Stimulated activated CD4-positive, alpha-beta T cell treated with anti-CD3 and anti-CD28 coated beads, Interleukin-4, amount 100 ng/mL, for 24 hours (primary cell): ENCODE measurements at regions not wholly inside any gene's neighbourhood (a gene's known extent, or its start where the extent isn't known, plus 50 kb on each side); places are given as distances from the start of the nearest gene placed in this dataset.
"Not testable (repeated sequence)": the region's sequence is repeated elsewhere in the genome, so short reads cannot be mapped to it uniquely, and the experiment has no call there.

ENCODE experiments used
- DNase-seq: peaks from one replicate; pipeline ENCODE4 v3.0.0-alpha.2; 2020

DNA sequence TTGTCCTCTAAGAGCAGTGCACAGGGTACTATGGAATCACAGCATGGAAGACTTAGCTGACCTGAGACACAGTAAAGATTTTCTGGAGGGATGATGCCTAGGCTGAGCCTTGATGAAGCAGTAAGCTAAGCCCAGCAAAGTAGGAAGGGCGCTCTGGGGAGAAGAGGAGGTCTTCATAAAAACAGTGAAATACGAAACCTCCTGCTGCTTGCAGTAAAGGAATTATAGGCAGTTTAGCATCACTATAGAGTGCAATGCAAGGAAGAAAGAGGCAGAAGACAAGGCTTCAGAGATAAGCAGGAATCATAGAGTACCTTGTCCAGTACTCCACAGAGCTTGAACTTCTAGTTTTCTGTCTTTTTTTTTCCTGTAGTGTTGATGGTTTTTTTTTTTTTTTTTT, 555.7 kb upstream of the CADM1 start:
- no peak for DNase-seq

- no peak for DNase-seq
Observed at GRCh38 chr11:116057000-116057399, 552.8 kb upstream of the CADM1 start.

DNA sequence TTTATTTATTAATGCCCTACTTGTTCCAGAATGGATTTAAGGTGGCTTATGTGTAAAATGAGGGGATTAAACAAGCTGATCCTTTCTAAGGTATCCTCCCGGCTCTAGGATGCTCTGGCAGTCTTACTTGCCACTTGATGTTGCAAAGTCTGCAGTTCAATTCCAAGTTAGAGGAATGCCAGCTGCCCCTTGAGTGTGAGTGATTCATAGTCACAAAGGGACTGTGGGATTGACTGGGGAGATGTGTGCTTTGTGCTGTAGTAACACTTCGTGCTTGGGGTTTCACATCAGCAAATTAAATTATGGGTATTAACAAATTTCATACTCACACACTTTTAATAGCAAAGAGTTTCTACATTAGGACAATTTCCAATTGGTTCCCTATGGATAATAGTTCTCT, 550.8 kb upstream of the CADM1 start:
- no peak for DNase-seq

- DNase-seq, result no peak
Observed at GRCh38 chr11:116053548-116053919, 549.3 kb upstream of the CADM1 start.

- no peak for DNase-seq
Observed at GRCh38 chr11:116052603-116053547, 548.7 kb upstream of the CADM1 start.

- DNase-seq, result no peak
Observed at GRCh38 chr11:116051494-116051893, 547.3 kb upstream of the CADM1 start.

DNA sequence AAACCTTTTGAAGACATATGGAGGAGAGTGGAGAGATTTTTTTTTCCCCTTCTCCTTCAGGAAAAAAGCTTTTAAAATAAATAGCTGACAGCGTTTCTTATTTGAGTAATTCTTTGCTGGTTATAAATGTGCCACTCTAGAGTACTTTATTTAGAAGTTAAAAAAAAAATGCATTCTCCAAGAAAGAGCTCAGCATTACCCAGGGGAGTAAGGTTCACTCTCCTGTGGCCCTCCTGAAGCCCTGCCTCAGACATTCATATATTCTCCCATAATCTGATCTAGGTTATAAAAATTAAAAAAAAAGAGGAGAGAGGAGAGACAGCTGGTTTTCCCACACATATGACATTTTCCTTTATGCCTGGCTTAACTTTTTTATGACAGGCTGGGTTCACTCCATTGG, 545.2 kb upstream of the CADM1 start:
- DNase-seq, result no peak

DNA sequence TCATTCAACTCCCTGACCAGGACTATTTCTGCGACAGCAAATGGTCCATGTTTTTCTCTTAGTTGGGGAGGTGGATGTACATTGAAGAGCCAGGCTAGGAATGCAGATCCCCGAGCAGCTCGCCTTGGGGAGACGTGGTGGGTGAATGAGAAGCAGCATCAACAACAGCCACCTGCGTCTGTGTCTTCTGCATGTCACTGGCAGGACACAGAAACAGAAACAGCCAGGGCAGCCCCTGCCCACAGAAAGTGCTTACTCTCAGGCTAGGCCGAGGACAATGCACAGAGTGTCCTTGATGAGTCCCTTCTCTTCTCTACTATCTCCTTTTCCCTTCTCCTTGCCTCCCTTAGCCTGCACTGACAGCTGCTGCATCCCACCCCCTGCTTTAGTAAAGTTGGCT, 541.9 kb upstream of the CADM1 start:
- no peak for DNase-seq

DNA sequence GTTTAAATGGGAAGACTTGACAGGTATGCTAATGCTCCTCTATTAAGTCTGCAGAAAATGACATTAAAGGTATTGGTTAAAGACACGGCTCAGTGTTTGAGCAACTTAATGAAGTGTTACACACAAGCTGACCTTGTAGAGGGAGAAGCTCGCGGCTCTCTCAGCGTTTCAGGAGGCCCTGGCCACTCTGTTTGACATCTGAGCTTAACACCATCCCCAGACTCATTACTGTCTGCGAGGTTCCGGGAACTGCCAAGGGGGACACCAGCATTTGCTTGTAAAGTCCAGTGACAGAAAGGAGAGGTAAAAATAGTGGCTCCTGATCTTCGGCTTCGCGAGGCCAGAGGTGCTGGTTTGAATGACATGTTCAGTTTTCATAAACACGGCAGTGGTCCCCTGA, 540.7 kb upstream of the CADM1 start:
- DNase-seq, result no peak

DNA sequence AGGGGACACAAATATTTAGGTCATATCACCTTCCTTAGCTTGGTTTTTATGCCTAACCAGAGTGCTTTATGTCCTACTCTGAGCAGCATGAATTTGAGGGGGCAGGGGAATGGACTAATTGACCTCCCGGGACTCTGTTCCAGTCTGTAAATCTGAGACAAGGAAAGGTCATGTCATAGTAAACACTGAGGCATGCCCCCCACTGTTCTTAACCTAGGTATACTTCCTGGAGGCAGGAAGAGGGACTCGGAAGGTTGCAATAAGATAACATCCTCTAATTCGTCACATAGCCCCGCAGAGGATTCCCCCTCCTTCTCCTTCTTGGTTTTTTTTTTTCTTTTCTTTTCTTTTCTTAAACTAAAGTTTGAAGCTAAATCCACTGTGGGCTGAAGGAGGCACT, 540.3 kb upstream of the CADM1 start:
- DNase-seq, result no peak

GRCh38 chr11:116043857-116044256, 539.6 kb upstream of the CADM1 start:
- no peak for DNase-seq

DNA sequence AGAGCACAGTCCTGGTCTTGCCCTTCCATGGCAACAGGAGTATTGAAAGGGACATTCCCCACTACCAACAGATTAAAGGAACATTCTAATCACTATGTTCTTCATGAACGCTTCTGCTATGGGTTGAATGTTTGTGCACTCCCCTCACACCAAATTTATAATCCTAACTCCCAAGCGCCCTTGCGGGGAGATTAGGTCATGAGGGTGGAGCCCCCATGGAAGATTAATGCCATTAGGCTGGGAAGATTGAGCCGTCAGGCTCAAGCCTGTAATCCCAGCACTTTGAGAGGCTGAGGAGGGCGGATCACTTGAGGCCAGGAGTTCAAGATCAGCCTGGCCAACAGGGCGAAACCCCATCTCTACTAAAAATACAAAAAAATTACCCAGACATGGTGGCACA, 538.8 kb upstream of the CADM1 start:
- not testable (repeated sequence) for DNase-seq

DNA sequence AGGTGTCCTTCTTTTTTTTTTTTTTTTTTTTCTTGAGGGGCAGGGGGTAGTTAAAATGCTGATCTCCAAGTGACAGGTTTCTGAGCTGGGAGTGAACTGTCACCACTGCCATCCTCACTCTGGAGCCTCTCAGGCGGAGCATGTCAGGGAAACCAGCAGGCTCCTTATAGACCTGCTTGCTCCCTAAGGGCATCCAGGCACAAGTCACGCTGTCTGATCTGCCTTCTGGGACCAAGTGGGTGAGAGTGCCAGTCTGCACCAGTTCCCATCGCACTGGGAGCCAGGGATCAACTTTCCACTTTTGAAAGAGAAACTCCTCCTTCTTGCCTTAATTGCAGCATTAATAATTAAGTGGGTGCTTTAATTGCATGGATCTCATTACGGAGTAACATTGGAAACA, 537.9 kb upstream of the CADM1 start:
- DNase-seq, result no peak

GRCh38 chr11:116037861-116038260, 533.6 kb upstream of the CADM1 start:
- DNase-seq, result no peak

DNA sequence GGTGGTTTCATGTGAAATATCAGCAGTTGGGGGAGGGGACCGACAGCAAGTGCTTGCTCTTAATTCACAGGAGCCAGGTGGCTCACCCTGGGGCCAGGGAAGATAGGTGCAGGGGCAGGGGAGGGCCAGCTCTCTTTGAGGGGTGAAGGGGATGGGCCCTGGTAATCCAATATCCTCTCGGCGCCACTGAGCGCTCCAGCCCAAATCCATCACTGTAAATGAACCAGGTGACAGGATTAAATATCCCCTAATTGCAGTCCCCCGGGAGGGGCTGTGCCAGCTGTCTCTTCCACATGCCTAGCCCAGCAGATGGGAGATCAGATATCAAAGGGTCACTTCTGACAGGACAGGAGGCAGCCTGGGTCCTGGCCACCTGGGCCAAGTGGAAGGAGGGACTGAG, 531.8 kb upstream of the CADM1 start:
- DNase-seq, result no peak

DNA sequence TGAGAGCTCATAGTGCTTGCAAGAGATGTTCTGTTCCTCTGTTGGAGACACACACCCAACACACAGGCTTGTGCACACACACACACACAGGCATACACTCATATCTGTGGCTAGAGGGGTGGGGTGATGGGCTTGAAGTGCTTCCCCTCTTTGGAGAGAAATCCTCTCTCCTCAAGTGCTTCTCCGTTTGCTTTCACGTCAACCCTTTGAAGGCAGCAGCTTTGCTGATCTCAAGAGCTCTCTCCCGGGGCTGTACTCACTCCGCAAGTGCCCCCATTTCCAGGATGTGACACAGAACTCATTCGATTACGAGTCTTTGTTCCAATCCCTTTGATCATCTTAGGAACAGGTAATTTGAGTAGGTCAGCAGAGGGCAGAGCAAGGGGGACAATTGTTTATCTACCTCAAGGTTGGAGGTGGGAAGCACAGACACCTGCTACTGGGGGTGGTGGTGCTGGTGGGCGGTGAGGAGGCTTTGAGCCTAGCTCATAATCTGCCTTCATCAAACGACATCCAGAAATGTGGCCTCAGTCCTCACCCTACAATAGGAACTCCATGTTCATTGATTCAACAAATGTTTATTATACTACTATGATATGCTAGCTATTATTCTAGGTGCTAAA, 529.8 kb upstream of the CADM1 start:
- DNase-seq, result no peak

- DNase-seq, result no peak
Observed at GRCh38 chr11:116030697-116031331, 526.6 kb upstream of the CADM1 start.

DNA sequence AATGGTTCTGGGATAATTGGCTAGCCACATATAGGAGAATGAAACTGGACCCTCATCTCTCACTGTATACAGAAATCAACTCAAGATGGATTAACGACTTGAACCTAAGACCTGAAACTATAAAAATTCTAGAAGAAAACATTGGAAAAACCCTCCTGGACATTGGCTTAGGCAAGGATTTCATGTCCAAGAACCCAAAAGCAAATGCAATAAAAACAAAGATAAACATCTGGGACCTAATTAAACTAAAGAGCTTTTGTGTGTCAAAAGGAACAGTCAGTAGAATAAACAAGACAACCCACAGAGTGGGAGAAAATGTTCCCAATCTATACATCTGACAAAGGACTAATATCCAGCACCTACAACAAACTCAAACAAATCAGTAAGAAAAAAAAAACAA, 524.3 kb upstream of the CADM1 start:
- not testable (repeated sequence) for DNase-seq

DNA sequence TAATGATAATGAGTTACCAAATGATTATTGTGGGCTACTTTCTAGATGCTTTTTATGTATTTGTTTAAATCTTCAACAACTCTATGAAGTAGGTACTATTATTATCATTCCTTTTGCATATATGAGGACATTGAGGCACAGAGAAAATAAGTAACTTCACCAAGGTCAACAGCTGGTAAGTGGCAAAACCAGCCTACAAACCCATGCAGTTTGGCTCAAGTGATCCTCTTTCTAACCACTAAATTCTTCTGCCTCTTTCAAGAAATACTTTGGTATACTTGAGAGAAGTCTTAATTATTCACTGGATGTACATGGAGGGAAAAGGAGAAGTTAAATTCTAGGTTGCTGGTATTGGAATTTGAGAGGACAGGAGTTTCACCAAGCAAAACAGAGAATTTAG, 495.2 kb upstream of the CADM1 start:
- DNase-seq, result no peak

DNA sequence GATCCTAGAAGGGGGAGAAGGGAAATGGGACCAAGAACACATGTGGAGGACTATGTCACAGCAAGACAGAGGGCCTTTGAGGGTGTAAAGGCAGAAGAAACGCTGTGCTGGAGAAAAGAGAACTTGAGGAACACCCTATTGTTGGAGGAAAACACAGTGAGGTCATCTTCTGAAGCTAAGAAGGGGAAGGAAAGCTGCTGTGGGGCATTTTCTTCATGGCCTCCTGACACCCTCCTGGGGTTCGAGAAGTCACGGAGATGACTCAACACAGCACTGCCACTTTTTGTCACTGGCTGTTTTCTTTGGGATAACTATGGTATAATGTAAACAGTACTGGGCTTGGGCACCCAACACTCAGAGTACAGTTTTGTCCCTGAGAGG, 492.6 kb upstream of the CADM1 start:
- DNase-seq, result no peak

DNA sequence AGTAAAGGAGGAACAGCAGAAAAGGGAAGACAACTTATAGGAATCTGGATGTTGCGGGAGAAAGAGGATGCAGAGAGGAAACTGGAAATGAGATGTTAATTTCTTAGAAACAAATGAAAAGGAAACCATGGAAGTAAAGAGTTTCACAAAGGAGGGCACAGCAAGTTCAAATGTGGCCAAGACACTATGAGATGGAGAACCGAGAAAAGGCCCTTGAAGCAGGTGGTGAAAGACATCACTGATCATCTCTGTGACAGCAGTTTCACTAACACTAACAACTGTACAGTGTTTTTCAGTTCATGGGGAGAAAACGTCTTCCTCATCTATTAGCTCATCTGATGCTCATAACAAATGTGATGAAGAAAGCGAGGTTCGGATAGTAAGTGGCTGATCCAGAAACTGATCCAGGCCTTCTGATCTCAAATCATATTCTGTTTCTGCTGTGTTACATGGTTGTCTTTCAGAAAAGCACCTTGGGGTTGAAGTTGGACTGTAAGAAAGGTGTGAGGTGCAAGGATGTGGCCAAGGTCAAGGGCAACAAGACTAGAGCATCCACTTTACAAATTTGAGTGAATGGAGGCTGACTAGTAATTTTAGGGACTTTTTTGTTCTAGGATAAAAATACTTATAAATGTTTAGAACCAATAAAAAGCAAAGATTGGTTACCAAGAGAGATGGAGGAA, 492.1 kb upstream of the CADM1 start:
- DNase-seq, result no peak

DNA sequence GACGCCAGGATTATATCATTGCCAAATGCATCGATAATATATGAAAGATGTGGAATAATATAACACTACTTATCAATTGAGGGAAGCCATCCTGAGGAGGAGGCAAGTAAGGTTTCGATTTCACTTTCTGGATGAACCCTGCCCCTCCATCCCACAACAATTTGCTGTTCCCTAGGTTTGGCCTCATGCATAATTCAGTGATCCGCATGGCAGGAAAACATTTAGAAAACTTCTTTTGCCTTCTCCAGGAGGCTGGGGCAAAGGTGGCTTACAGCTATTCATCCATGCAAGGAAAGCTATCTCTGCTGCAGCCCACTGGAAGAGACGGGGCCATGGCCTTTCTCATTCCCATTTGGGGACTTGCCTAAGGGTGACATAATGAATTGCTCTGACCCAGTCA, 489.4 kb upstream of the CADM1 start:
- no peak for DNase-seq

DNA sequence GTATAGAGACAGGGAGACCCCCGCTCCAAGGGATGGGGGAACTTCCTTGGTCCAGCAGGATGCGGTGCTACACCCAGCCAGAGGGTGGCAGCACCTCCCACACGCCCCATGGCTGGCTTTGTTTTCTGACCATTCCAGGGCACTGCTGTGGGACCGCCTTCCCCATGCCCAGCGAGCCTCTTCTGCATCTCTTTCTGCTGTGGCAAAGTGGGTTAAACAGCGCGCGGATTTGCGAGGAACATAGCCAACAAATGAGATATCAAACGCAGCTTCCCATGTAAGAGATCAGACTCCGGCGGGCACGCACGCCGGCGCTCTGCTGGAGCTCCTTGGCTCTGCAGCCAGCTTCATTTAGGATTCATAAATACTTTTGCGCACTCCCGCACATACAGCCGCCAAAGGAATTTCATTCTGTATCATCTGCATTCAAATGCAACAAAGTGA, 485.8 kb upstream of the CADM1 start:
- no peak for DNase-seq

- no peak for DNase-seq
Observed at GRCh38 chr11:115985896-115986295, 481.7 kb upstream of the CADM1 start.
